Upper lobe of left lung (tissue), 4 donors: ENCODE measurements at regions not wholly inside any gene's neighbourhood (a gene's known extent, or its start where the extent isn't known, plus 50 kb on each side); places are given as distances from the start of the nearest gene placed in this dataset.

Experiments
- CTCF ChIP-seq, 6 experiments: fragments of 450-650 bp in 4 of 6; fragments of 200-600 bp in 2 of 6; sonication (generic) in 2 of 6; IDR thresholded peaks; one replicate each; pipeline ENCODE4 v1.5.1; 2016 to 2019; ENCODE audit warnings: antibody characterized with exemption in 6 of 6
- POLR2A ChIP-seq, 4 donors: fragments of 450-650 bp; IDR thresholded peaks; one replicate each; pipeline ENCODE4 v1.5.1; 2016 to 2017; ENCODE audit warnings: antibody characterized with exemption in 4 of 4, mild to moderate bottlenecking in 2 of 4
- POLR2AphosphoS5 ChIP-seq, 2 donors: sonication (generic); formaldehyde crosslinking; IDR thresholded peaks; one replicate each; pipeline ENCODE4 v1.5.1; 2017; ENCODE audit warnings: antibody characterized with exemption in 2 of 2

GRCh38 chr6:94372229-94372628, 952.9 kb upstream of the EPHA7 start:
- no peak for TF ChIP-seq CTCF (IDR thresholded peaks at IDR 0.05)
- TF ChIP-seq POLR2AphosphoS5 (IDR thresholded peaks at IDR 0.05): no peak
- no peak for TF ChIP-seq POLR2A (IDR thresholded peaks at IDR 0.05)
